HCEC 1CT (cell line): ENCODE measurements at regions not wholly inside any gene's neighbourhood (a gene's known extent, or its start where the extent isn't known, plus 50 kb on each side); places are given as distances from the start of the nearest gene placed in this dataset.
"Not testable (repeated sequence)": the region's sequence is repeated elsewhere in the genome, so short reads cannot be mapped to it uniquely, and the experiment has no call there.

Experiments used
- DNase-seq: peaks from one replicate; pipeline ENCODE4 v3.0.0-alpha.2; 2017

DNA sequence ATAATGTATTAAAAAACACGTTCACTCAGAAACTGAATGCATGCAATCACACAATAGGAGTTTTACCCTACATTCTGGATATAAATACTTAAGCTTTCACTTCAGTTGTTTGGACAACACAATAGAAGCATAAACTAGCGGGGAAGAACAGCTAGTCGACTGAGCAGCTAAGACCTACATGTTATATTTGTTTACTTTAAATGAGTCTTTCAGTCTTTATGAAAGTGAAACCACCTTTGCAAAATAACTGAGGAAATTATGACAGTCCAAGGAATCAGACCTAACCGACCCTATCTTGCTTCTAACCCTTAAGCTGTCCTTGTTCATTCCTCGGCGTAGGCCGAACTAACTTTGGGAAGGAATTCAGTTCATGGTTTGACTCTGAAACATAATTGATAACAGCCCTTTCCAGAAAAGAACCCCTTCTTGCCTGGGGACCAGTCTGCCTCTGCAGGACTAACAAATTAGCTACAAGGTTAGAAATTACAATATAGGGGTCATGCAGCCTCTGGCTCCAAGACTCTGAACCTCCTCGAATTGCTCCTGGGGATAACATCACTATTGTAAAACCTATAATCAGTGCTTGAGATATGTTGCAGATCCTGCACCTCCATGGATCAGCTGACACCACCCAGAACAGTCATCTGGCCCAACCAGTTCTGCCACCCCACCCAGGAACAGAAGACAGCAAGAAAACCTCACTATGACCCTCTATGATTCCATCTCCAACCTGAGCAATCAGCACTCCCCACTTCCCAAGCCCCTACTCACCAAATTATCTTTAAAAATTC lies 185.1 kb upstream of the KLF6 start:
- DNase-seq = no peak

DNA sequence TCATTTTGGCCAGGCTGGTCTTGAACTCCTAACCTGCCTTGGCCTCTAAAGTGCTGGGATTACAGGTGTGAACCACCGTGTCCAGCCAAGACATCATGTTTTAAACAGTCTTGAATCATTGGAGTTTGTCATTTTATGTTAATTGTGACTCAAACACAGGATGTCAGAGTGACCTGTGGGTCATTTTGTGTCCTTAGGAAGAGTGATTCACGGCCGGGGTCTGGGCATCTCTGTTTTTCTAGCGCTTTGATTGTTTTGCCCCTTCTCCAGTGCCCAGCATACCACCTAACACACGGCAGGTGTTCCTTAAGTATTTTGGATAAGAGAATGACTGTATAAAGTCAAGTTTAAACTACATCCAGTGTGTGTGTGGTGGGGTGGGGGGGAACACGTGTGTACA lies 183.7 kb upstream of the KLF6 start:
- DNase-seq = no peak

DNA sequence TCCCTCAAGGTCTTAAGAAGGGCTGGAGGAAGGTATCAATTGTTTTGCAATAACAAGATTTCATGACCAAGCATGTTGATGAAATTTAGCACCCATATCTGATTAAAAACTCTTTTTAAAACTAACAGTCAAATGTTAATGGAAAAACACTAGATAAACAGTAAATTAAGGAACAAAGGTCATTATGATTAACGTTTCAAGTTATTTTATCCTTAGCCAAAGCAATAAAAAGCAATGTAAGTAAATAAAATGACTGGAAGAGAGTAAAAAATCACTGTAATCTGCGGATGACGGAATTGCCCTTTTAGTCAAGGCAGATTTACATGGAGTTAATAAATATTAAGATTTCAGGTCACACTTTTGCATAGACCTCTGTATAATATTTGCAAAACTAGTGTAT lies 179.5 kb upstream of the KLF6 start:
- DNase-seq = no peak

DNA sequence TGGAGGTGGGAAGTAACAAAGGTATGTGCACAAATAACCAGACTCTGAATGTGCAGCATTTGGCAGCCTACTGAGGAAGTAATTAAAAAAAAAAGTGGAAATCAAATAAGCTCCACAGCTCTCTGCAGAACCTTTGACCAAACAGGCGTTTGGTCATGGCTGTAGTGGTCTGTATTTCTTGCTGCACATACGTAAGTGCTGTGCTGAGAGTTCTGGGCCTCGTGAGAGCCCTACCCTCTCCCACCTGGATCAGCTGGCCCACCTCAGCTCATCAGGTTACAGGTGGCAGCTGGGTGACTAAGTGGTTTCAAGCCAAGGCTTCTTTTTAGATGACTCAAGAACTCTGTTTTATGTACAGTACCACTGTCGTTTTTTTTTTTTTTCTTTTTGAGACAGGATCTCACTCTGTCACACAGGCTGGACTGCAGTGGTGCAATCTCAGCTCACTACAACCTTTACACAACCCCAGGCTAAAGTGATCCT lies 178.2 kb upstream of the KLF6 start:
- no peak for DNase-seq

DNA sequence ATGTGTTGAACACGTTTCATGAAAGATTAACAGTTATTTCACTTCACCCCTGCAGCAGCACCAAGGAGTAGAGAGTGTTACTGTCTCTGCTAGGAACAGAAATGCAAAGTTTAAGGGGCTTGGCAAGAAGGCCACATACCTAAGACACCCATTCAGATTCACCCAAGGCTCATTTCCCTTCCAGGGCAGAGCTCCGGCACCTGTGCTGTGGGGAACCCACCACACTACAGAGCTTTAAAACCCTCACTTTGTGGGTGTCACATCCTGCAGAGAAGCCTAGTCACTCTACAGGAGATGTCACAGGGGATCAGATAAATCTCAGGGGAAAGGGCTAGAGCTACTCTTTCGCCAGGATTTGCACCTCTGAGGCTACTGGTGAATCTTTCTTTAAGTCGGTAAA lies 176.1 kb upstream of the KLF6 start:
- DNase-seq = no peak

DNA sequence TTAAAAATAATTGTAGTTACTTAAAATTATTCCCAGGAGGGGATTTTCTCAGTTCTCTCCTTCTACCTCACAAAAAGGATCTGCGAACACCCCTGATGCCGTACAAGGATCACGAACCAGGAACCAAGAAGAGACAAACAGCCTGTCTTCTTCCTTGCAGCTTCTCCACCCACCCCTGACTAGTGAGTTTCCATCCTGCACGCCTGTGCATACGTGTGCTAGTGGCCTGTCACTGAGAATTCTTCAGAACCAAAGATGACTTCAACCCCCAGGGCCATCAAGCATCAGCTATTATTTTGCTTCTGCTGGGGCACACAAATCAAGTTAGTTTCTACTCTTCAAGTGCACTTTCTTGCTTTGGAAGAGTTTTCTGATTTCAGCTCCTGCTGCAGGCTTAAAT lies 175.5 kb upstream of the KLF6 start:
- DNase-seq = no peak

DNA sequence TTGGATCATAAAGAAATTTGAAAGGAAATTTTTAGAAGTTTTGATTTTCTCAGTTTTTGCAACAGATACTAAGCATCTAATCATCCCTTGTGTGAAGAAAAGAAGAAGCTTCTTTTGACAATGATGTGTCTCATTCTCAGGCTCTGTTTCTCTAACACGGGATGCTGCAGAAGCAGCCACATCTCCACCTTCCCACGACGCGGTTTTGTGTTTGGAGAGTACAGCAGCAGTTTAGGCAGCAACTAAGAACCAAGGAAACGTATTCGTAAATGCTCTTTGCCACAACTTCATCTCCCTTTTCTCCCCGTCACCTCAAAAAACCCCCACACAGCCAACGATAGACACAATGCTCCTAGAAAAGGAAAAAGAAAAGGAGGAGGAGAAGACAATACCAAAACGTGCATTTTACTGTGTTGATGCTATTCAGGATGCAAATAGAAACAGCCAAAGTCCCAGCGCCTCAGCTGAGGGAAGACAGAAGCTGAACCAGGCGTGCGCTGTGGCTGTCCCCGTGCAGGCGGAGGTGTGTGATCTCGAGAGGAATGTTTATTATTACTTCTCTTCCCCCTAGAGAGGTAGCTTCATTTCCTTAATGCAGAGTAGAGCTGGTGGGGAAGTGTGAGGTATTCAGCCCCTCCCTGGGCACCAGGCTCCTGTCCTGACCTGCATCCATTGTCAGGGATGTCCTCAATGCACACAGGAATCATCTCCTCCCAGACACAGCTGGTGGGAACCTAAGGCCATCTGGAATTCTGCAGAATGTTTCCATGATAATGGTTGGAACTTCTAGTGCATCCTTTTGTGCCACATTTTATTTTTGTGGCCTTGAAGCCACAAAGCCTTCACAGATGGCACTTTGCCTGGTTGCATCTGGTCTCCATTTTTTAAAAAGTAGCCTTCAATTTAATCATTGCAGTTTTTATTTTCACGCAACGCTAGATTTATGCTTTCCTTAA lies 174.6 kb upstream of the KLF6 start:
- no peak for DNase-seq

DNA sequence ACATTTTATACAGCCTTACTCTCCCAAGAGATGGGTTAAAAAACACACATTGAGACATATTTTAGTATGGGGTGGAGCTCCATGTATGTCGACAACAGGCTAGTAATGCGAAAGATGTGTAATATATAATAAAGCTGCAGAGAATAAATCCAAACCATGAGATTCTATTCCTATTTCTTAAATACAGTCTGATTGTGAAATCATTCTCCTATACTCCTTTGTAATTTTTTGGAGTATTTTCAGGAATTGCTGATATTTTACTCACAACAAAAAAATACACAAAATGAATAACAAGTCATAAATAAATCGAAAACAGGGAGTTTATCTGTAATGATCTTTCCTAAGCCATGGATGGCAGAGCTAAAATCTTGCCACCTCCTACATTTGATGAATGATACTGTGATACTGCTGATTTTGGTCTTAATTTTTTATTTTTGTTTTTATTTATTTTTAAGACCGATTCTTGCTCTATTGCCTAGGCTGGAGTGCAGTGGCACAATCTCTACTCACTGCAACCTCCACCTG lies 173.5 kb upstream of the KLF6 start:
- DNase-seq = no peak

DNA sequence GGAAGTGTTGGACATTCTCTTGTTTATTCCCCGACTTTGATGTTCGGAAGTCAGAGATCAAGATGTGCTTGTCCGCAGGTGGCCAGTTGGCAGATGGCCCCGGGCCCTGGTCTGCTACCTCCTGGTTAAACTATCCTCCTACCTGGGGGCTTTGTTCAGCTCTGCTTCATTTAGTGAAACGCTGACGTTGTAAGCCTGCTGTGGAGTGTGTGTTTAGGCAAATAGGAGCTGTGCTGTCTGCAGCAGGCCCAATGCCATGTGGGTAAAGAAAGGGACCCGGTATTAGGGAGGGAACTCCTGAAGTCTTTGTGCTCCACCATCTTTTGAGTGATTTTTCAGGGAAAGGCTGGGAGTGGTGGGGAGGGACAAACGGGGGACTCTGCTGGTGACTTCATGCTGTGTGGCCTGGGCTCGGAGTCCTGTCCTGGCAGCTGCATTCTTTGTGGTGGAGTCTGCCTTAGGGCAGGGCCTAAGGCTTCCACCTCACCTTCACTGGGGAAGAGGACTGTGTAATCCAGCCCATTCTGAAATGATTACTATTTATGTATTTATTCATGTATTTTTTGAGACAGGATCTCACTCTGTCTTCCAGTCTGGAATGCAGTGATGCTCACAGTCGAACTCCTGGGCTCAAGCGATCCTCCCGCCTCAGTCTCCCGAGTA lies 171.1 kb upstream of the KLF6 start:
- DNase-seq = no peak

DNA sequence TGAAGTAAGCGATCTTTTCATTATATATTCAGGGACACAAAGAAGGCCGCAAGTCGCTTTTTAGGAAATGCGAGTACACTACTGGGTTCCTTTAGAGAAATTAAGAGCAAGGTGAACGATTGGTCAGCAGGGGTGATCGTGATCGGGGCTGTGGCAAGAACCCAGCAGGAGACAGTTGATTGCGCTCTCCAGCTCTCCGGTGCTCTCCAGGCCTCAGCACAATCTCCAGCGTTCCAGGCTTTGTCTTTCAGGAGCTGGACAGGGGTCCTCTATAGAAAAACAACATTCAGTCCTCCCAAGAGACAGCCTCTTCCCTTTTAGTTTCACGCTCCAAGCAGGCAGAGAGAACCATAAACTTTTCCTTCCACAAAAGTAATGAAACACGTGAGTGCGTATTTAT lies 170.5 kb upstream of the KLF6 start:
- no peak for DNase-seq

DNA sequence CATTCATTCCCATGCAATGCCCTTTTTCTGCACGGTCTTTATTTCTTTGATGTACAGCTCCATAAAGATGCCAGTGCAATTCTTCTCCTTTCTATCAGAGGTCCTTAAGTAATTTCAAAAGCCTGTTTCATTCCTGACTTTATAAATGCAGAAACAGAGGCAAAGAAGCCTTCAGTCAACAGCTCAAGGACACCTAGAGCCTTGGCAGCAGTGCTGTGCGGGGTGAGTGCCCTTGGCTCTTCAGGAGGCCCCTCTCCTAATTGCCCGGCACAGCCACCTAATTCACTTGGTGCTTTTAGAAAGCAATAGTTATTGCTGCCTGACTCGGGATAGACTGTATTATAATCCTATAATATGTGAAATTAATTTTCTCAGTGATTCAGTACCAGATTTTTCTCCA lies 169.6 kb upstream of the KLF6 start:
- DNase-seq = no peak

DNA sequence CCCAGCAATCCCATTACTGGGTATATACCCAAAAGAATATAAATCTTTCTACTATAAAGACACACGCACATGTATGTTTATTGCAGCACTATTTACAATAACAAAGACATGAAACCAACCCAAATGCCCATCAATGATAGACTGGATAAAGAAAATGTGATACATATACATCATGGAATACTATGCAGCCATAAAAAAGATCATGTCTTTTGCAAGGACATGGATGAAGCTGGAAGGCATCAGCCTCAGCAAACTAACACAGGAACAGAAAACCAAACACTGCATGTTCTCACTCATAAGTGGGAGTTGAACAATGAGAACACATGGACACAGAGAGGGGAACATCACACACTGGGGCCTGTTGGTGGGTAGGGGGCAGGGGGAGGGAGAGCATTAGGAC lies 169.0 kb upstream of the KLF6 start:
- not testable (repeated sequence) for DNase-seq

DNA sequence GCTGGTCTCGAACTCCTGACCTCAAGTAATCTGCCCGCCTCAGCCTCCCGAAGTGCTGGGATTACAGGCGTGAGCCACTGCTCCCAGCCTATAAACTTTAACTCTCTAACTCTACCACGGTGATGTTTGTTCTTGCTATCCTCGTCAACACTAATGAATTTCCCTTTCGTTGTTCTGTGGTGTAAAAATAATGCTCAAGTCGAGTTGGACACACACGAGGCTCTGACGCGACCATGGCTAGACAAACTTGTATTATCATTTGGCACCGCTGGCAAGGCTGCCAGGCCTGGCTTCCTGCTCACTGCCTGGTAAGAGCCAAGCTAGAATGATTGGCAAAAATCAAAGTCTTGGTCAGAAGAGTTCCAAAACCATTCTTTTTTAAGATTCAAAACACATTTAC lies 167.0 kb upstream of the KLF6 start:
- DNase-seq = no peak

DNA sequence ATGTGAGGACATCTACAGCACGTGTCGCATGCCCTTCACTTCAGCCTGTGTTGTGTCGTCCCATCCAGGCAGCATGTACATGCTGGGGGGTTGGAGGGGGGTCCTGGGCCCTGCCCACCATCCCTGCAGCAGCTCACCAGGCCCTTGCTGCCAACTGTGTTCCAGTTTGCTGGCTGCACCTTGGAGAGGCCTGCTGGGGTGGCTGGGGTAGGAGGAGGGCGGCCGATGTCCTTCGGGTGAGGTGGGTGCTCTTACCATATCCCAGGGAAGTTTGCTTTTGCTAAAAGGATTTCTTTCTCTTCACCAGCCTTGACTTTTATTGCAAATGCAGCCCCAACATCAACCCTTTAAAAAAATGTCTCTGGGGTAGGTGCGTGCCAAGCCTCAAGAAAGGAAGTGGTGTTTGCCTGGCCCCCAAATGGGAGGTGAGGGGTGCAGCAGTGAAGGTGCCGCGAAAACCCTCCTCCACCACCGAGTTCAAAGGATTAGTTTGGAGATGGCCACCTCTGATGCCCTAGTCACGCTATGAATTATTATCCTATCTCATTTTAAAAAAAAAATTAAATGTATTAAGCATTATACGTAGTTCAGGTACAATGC lies 165.8 kb upstream of the KLF6 start:
- no peak for DNase-seq

DNA sequence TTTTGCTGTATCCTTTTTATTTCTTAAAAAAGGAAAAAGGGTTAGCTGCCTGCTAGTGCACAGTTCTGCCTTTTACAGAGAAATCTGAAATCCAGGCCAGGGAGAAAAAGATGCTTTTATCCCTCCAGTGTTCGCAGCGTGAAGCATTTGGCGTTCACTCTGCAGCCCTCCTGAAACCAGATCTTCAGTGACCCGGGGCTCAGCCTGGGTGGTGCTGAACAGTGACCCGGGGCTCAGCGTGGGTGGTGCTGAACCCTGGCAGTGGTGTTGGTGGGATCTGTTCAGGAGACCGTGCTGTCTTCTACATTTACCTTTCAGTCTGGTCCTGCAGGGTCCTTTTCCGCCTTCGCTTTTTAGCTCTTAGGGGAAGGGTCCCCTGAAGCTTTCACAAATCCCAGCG lies 164.7 kb upstream of the KLF6 start:
- no peak for DNase-seq

DNA sequence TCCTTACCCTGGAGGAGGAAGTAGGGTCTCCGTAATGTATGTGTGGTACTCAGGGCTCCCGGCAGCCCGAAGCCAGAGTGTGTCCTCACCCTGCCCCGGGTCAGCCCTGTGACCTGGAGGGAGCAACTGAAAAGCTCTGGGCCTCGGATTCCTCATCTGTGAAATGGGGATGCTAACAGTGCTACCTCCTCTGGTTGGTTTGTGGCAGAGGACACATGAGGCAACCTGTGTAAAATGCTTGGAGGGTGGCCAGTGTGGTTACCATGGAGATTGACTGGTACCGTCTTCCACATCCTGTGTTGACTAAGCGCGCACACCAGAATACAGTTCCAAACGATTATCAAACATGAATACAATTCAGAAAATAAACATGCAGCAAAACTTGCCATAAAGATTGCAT lies 163.8 kb upstream of the KLF6 start:
- no peak for DNase-seq

DNA sequence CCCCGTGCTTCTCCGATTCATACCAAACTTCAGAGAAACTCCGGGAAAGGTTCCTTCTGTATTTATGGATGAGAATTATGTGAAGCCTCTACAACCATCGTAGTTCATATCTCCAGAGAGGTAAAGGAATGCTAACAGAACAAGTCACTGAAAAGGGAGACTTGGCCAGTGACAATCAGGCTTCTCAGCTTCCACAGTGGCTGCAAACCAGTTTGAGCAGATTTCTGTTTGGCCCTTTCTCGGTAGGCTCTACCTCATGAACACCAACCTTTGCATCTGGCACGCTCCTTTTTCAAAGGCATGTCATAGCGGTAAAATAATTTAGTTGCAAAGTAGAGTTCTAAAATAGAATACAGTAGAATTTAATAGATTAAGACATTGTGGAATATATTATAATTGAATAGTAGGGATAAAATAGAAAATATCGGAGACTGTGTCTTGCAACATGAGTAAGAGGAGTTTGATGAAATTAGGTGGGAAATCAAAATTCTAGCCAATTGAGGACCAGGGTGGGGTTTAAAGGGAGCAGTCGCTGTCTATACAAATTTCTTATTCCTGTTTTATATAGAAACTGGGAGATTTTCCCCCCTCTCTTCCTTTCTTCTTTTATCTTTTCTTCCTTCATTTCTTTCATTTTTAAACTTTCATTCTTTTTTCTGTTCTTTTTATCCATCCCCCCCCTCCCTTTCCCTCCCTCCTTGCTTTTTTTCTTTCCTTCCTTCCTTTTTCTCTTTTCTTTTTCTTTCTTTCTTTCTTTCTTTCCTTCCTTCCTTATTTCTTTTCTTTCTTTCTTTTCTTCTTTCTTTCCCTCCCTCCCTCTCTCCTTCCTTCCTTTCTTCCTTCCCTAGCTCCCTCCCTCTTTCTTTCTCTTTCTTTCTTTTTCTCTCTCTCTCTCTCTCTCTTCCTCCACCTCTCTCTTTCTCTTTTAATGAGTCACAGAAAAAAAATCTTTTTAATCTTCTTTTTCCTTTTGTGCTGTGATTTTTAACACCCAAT lies 161.5 kb upstream of the KLF6 start:
- DNase-seq = no peak

DNA sequence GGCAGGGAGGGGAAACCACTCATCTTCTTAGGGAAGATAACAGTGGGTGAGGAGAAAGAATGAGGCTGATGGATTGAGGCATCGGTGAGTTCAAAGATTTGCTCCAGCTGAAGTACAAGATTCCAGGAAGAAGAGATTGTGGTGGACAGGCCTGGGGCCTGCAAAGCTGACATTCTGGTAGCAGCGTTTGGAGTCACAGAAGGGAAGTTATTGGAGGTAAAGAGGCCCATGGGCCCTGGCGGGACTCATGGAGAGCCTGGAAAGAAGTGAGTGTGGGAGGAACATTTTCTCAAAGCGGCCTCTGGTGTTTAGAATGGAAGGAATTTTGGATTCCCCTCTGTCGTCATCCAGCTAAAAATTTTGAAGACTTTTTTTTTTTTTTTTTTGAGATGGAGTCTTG lies 160.0 kb upstream of the KLF6 start:
- DNase-seq = no peak

DNA sequence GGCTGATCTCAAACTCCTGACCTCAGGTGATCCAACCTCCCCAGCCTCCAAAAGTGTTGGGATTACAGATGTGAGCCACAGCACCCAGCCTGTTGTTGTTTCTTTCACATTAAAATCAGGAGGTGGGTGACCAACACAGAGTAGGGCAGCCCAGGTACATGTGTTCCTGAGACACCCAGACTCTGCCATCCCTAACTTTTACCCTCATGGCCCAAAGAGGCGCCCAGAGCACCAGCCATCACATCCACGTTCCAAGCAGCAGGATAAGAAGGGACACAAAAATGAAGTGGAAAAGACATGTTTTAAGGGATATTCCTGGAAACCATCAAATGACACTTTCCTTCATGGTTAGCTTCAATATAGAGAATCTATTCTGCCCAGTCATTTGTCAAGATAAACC lies 159.6 kb upstream of the KLF6 start:
- no peak for DNase-seq

DNA sequence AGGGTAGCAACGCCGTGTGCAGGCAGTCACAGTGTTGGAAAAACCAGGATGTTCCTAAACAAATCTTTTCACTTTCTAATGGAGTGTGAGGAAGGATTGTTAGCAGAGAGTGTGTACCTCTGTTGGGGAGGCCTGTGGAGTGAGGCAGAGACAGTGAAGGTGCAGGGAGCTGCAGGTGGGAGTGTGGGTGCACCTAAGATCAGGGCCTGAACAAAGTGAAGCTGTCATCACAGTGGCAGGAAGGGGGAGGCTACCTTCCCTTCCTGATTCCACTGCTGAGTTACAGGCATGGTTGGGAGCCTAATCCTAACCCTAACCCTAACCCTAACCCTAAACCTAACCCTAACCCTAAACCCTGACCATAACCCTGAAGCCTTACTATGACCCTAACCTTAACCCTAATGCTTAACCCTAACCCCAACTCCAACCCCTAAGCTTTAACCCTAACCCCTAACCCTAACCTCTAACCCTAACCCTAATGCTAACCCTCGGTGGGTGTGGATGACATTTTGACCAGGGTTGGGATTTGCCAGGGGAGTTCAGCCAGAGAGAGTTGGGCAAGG lies 158.8 kb upstream of the KLF6 start:
- DNase-seq = no peak

DNA sequence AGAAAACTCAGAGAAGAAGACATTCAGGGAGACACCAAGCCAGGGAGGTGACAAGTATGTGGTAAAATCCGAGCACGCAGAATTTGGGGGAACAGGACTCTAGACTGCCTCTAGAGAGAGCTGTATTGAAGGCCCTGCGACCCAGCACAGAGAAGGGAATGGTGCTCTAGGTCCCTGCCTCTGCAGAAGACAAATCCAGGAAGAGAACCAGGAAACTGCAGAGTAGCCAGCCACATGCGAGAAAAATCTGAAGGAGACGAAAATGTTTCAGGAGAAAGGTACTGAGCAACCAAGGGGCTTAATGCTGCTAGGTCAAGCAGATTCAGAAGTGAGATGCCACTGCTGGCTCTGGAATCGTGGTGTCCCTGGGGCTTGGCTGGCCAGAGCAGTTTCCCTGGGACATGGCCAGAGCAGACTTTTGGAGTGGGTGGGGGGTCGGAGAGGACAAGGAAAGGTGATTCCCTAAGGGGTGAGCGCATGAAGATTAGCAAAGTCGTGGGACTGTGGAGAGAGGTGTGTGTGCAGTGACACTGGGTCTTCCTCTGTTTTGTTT lies 158.0 kb upstream of the KLF6 start:
- DNase-seq = no peak
